Ishikawa (cell line): ENCODE measurements at regions not wholly inside any gene's neighbourhood (a gene's known extent, or its start where the extent isn't known, plus 50 kb on each side); places are given as distances from the start of the nearest gene placed in this dataset.

Experiments used
- CEBPB ChIP-seq: IDR thresholded peaks from 2 replicates; pipeline ENCODE4 v1.6.1; 2012
- CREB1 ChIP-seq: IDR thresholded peaks from 2 replicates; pipeline ENCODE4 v1.6.1; 2012; ENCODE audit warnings: low read depth
- EGR1 ChIP-seq: IDR thresholded peaks from 2 replicates; pipeline ENCODE4 v1.6.1; 2012
- EP300 ChIP-seq: IDR thresholded peaks from 2 replicates; pipeline ENCODE4 v1.6.1; 2012; ENCODE audit warnings: borderline replicate concordance
- FOXM1 ChIP-seq: IDR thresholded peaks from 2 replicates; pipeline ENCODE4 v1.6.1; 2012; ENCODE audit warnings: low read depth, borderline replicate concordance
- MAX ChIP-seq: IDR thresholded peaks from 2 replicates; pipeline ENCODE4 v1.6.1; 2012
- NFIC ChIP-seq: IDR thresholded peaks from 2 replicates; pipeline ENCODE4 v1.6.1; 2012
- RAD21 ChIP-seq: IDR thresholded peaks from 2 replicates; pipeline ENCODE4 v1.6.1; 2012; ENCODE audit warnings: low read depth
- REST ChIP-seq: IDR thresholded peaks from 2 replicates; pipeline ENCODE4 v1.6.1; 2012; ENCODE audit warnings: low read depth, mild to moderate bottlenecking
- TAF1 ChIP-seq: IDR thresholded peaks from 2 replicates; pipeline ENCODE4 v1.6.1; 2012; ENCODE audit warnings: low read depth, mild to moderate bottlenecking
- TCF12 ChIP-seq: IDR thresholded peaks from 2 replicates; pipeline ENCODE4 v1.6.1; 2012; ENCODE audit warnings: low read depth
- TEAD4 ChIP-seq: IDR thresholded peaks from 2 replicates; pipeline ENCODE4 v1.6.1; 2012
- USF1 ChIP-seq: IDR thresholded peaks from 2 replicates; pipeline ENCODE4 v1.6.1; 2012
- YY1 ChIP-seq: IDR thresholded peaks from 2 replicates; pipeline ENCODE4 v1.6.1; 2012; ENCODE audit warnings: low read depth
- ZBTB7A ChIP-seq: IDR thresholded peaks from 2 replicates; pipeline ENCODE4 v1.6.1; 2012; ENCODE audit warnings: low read depth

- TF ChIP-seq ZBTB7A (no peak), RAD21 (no peak), EP300 (no peak), EGR1 (no peak)
Observed at GRCh38 chr1:228937851-228938536, 202.7 kb downstream of the RHOU start.

GRCh38 chr1:228938537-228938901 is 203.2 kb downstream of the RHOU start:
- TF ChIP-seq FOXM1, result no peak
- TF ChIP-seq TCF12, result no peak
- TF ChIP-seq ZBTB7A, result no peak
- TF ChIP-seq REST, result no peak
- TF ChIP-seq CREB1, result no peak
- TF ChIP-seq USF1, result no peak
- no peak for TF ChIP-seq TEAD4

- TF ChIP-seq TAF1, result no peak
- no peak for TF ChIP-seq REST
- no peak for TF ChIP-seq MAX
- no peak for TF ChIP-seq YY1
- no peak for TF ChIP-seq TCF12
- no peak for TF ChIP-seq USF1
- no peak for TF ChIP-seq RAD21
- no peak for TF ChIP-seq NFIC
- no peak for TF ChIP-seq EGR1
- TF ChIP-seq EP300, result no peak
- TF ChIP-seq CREB1, result no peak
- TF ChIP-seq CEBPB, result no peak
- no peak for TF ChIP-seq FOXM1
- TF ChIP-seq ZBTB7A, result no peak
- no peak for TF ChIP-seq TEAD4
Observed at GRCh38 chr1:228939001-228939691, 203.9 kb downstream of the RHOU start.

- TF ChIP-seq EGR1 (no peak), TAF1 (no peak), RAD21 (no peak), CREB1 (no peak), ZBTB7A (no peak), CEBPB (no peak), USF1 (no peak), REST (no peak), TEAD4 (no peak), EP300 (no peak), NFIC (no peak), YY1 (no peak), FOXM1 (no peak), TCF12 (no peak), MAX (no peak)
Observed at GRCh38 chr1:228939881-228940392, 204.7 kb downstream of the RHOU start.
